K562 (cell line): ENCODE measurements at regions not wholly inside any gene's neighbourhood (a gene's known extent, or its start where the extent isn't known, plus 50 kb on each side); places are given as distances from the start of the nearest gene placed in this dataset.

Source experiments
- ATAC-seq: fragments of 200-7000 bp; cut with Tn5 transposase; 3 replicates; pipeline ENCODE4 v1.9.1; 2020; ENCODE audit warnings: moderate library complexity
- BruUV-seq: library from RNA; stranded (reverse); fragments of 400-500 nt; replicated peaks from 2 replicates; lab custom pipeline; 2021; lab: Mats Ljungman, UMichigan
- CTCF ChIA-PET: fragments of 300-600 bp; formaldehyde crosslinking; extraction: SDS; loops from one replicate; lab custom pipeline; 2021; ENCODE audit warnings: low intra/inter-chr PET ratio; lab: Yijun Ruan, JAX
- POLR2A ChIA-PET: fragments of 300-600, 350-650 bp; sonication (Branson Sonifier 250); formaldehyde crosslinking; extraction: SDS; loops from one replicate; lab custom pipeline; 2021; ENCODE audit warnings: antibody characterized with exemption, inconsistent platforms; lab: Yijun Ruan, JAX
- DNase-seq, 4 experiments: peaks; one replicate each; pipeline versions ENCODE4 v3.0.0 to v3.0.0-alpha.2; 2011 to 2018; ENCODE audit warnings: low spot score in 3 of 4, mixed read lengths in 3 of 4; ENCODE audit errors: extremely low read depth in 1 of 4
- FAIRE-seq: peaks from 2 replicates; lab custom pipeline; 2011; peaks lifted over from hg19 to GRCh38; lab: Jason Lieb, UNC
- H2AFZ ChIP-seq: 2 replicates; pipeline ENCODE4 v1.6.0; 2011; ENCODE audit warnings: low read depth, low read length, control low read depth, inconsistent platforms
- H3K27ac ChIP-seq: fragments of 200-600 bp; 3 replicates; pipeline ENCODE4 v1.8.0; 2011; ENCODE audit warnings: low read depth, mild to moderate bottlenecking, control low read depth, inconsistent platforms, low read length, moderate library complexity, mixed read lengths; ENCODE audit errors: extremely low read depth
- H3K27me3 ChIP-seq, 2 experiments: fragments of 300-600 bp in 1 of 2; 2 replicates in 1 of 2; 3 replicates in 1 of 2; pipeline versions ENCODE4 v1.6.0 to v1.8.0; 2011; ENCODE audit warnings: inconsistent platforms in 2 of 2, low read length in 2 of 2, mild to moderate bottlenecking in 1 of 2, mixed read lengths in 1 of 2, moderate library complexity in 1 of 2; ENCODE audit not compliant: control insufficient read depth in 2 of 2, insufficient read depth in 2 of 2
- H3K36me3 ChIP-seq: fragments of 300-600 bp; 3 replicates; pipeline ENCODE4 v1.8.0; 2011; ENCODE audit warnings: mild to moderate bottlenecking, low read length, inconsistent platforms; ENCODE audit not compliant: control insufficient read depth, insufficient read depth
- H3K4me1 ChIP-seq, 2 experiments: fragments of 200-600 bp in 1 of 2; replicated peaks in 1 of 2; 2 replicates in 1 of 2; 3 replicates in 1 of 2; pipeline versions ENCODE4 v1.5.1 to v1.8.0; 2011; ENCODE audit warnings: inconsistent platforms in 2 of 2, low read length in 2 of 2, mild to moderate bottlenecking in 1 of 2, mixed read lengths in 1 of 2, moderate library complexity in 1 of 2; ENCODE audit not compliant: control insufficient read depth in 2 of 2, insufficient read depth in 2 of 2
- H3K4me2 ChIP-seq: 2 replicates; pipeline ENCODE4 v1.6.1; 2011; ENCODE audit warnings: low read length, control low read depth, inconsistent platforms, mixed read lengths; ENCODE audit not compliant: insufficient read depth
- H3K4me3 ChIP-seq: fragments of 200-600 bp; sonication (generic), shearing (Covaris generic); 2 replicates; pipeline ENCODE4 v1.5.1; 2016; ENCODE audit warnings: control low read depth, inconsistent platforms
- H3K79me2 ChIP-seq: fragments of 200-600 bp; 3 replicates; pipeline ENCODE4 v1.8.0; 2011; ENCODE audit warnings: low read length, inconsistent platforms; ENCODE audit not compliant: control insufficient read depth, insufficient read depth
- H3K9ac ChIP-seq, 2 experiments: 2 replicates each; pipeline versions ENCODE4 v1.6.0 to v1.6.1; 2011; ENCODE audit warnings: low read depth in 2 of 2, low read length in 2 of 2, control low read depth in 1 of 2, inconsistent platforms in 1 of 2, mild to moderate bottlenecking in 1 of 2, mixed read lengths in 1 of 2; ENCODE audit not compliant: insufficient read depth in 1 of 2
- H3K9me1 ChIP-seq: one replicate; pipeline ENCODE4 v1.6.0; 2011; ENCODE audit warnings: inconsistent platforms, mild to moderate bottlenecking, low read length, moderate library complexity; ENCODE audit not compliant: control insufficient read depth, insufficient read depth
- H3K9me3 ChIP-seq: replicated peaks from 2 replicates; pipeline ENCODE4 v1.5.1; 2011; ENCODE audit warnings: low read depth, low read length, inconsistent platforms; ENCODE audit not compliant: control insufficient read depth, insufficient read depth
- H4K20me1 ChIP-seq: replicated peaks from 2 replicates; pipeline ENCODE4 v1.6.1; 2011; ENCODE audit warnings: low read length, inconsistent platforms, mixed read lengths; ENCODE audit not compliant: control insufficient read depth, insufficient read depth
- BCLAF1 ChIP-seq, 2 experiments: fragments of 450-650 bp in 1 of 2; IDR thresholded peaks; 2 replicates each; pipeline ENCODE4 v1.6.1; 2011 to 2017; ENCODE audit warnings: low read depth in 2 of 2, antibody characterized with exemption in 1 of 2, borderline replicate concordance in 1 of 2, low read length in 1 of 2, mild to moderate bottlenecking in 1 of 2, mixed read lengths in 1 of 2; ENCODE audit not compliant: control insufficient read depth in 1 of 2
- CBFB ChIP-seq: sonication (generic); formaldehyde crosslinking; IDR thresholded peaks from 2 replicates; pipeline ENCODE4 v1.4.0; 2020; ENCODE audit warnings: mild to moderate bottlenecking, missing genetic modification reagents
- CREB3 ChIP-seq: fragments of 450-650 bp; conservative IDR thresholded peaks from 2 replicates; pipeline ENCODE4 v1.6.1; 2016; ENCODE audit warnings: missing genetic modification characterization, low read depth, mild to moderate bottlenecking, missing compliant biosample characterization, moderate library complexity
- DEAF1 ChIP-seq: fragments of 450-650 bp; formaldehyde crosslinking; IDR thresholded peaks from 2 replicates; pipeline ENCODE4 v1.4.0; 2020; ENCODE audit warnings: mild to moderate bottlenecking, moderate library complexity
- DMBX1 ChIP-seq: fragments of 250-450 bp; sonication (Bioruptor Pico); IDR thresholded peaks from 2 replicates; pipeline ENCODE4 v1.8.0; 2022; ENCODE audit warnings: inconsistent platforms, mild to moderate bottlenecking, moderate library complexity, borderline replicate concordance
- FOXA3 ChIP-seq, 2 experiments: fragments of 450-650 bp in 1 of 2; sonication (generic) in 1 of 2; formaldehyde crosslinking; IDR thresholded peaks in 1 of 2; conservative IDR thresholded peaks in 1 of 2; 2 replicates each; pipeline versions ENCODE4 v1.4.0 to v1.8.0; 2020 to 2022; ENCODE audit warnings: mild to moderate bottlenecking in 2 of 2, missing genetic modification reagents in 1 of 2
- IRF2 ChIP-seq: sonication (generic); formaldehyde crosslinking; IDR thresholded peaks from 2 replicates; pipeline ENCODE4 v1.8.1; 2022; ENCODE audit warnings: mild to moderate bottlenecking, missing genetic modification reagents
- KDM1A ChIP-seq, 2 experiments: fragments of 450-650 bp; IDR thresholded peaks; 2 replicates each; pipeline ENCODE4 v1.6.1; 2016; ENCODE audit warnings: mild to moderate bottlenecking in 2 of 2
- KHSRP ChIP-seq: fragments of 450-650 bp; IDR thresholded peaks from 2 replicates; pipeline ENCODE4 v1.6.1; 2017
- MNT ChIP-seq, 2 experiments: fragments of 450-650 bp; conservative IDR thresholded peaks; 2 replicates each; pipeline ENCODE4 v1.6.1; 2017; ENCODE audit warnings: mild to moderate bottlenecking in 2 of 2, moderate library complexity in 2 of 2
- PPARD ChIP-seq: fragments of 250-450 bp; sonication (Bioruptor Pico); IDR thresholded peaks from 2 replicates; pipeline ENCODE4 v1.8.0; 2022; ENCODE audit warnings: inconsistent platforms, mild to moderate bottlenecking, moderate library complexity
- PTTG1 ChIP-seq: fragments of 450-650 bp; IDR thresholded peaks from 2 replicates; pipeline ENCODE4 v1.6.1; 2016; ENCODE audit warnings: low read depth, mild to moderate bottlenecking, missing genetic modification characterization, missing compliant biosample characterization
- RB1 ChIP-seq: fragments of 450-650 bp; IDR thresholded peaks from 2 replicates; pipeline ENCODE4 v1.6.1; 2017; ENCODE audit warnings: low read depth, mild to moderate bottlenecking
- ZNF175 ChIP-seq: fragments of 200-800 bp; sonication (Bioruptor generic); IDR thresholded peaks from 2 replicates; pipeline ENCODE4 v1.6.1; 2016; ENCODE audit warnings: low read depth, mild to moderate bottlenecking, missing genetic modification characterization, missing compliant biosample characterization
- ZZZ3 ChIP-seq: fragments of 450-650 bp; IDR thresholded peaks from 2 replicates; pipeline ENCODE4 v1.6.1; 2016; ENCODE audit warnings: antibody characterized with exemption, mild to moderate bottlenecking, moderate library complexity
- WGBS: fragments of 100-300 bp; shearing (Covaris generic); methylation state at CpG from one replicate; pipeline ENCODE4 v1.1.6; 2016; ENCODE audit warnings: low coverage, mixed read lengths; ENCODE audit not compliant: insufficient coverage; ENCODE audit errors: missing lambda C conversion rate; 5-methylcytosine and 5-hydroxymethylcytosine counted together
- in situ Hi-C: fragments of 300-500 bp; cut with MboI; formaldehyde crosslinking; loops from 4 replicates; pipeline ENCODE4 v1.15.0; 2018; ENCODE audit warnings: inconsistent platforms, mixed read lengths
- intact Hi-C: fragments of 100-400 bp; cut with micrococcal nuclease; formaldehyde crosslinking; loops from 2 replicates; pipeline ENCODE4 v1.14.2; 2022

GRCh38 chr20:4306206-4306605 is 57.1 kb upstream of the ADRA1D start:
- CTCF ChIA-PET = no interaction called here
- H3K9ac ChIP-seq = no peak overlapping the region
- no peak for FAIRE-seq

More at GRCh38 chr20:4306206-4306605, 57.1 kb upstream of the ADRA1D start:
- TF ChIP-seq IRF2 (CRISPR knock-in tag) (no peak), CBFB (CRISPR knock-in tag) (no peak), DEAF1 (CRISPR knock-in tag) (no peak), KHSRP (no peak), FOXA3 (CRISPR knock-in tag; conservative IDR thresholded peaks at IDR 0.05 in 1 of 2, IDR thresholded peaks at IDR 0.05 in 1 of 2) (no peak), CREB3 (tag) (no peak), PPARD (CRISPR knock-in tag) (no peak), DMBX1 (CRISPR knock-in tag) (no peak), ZZZ3 (no peak), MNT (conservative IDR thresholded peaks at IDR 0.05) (no peak), KDM1A (IDR thresholded peaks at IDR 0.05) (no peak), RB1 (no peak), ZNF175 (CRISPR knock-in tag) (no peak), PTTG1 (no peak), BCLAF1 (IDR thresholded peaks at IDR 0.05; ENCODE audit: borderline replicate concordance in 1 of 2, control insufficient read depth in 1 of 2, low read depth in 2 of 2, low read length in 1 of 2) (no peak)
- WGBS = 4% methylated on average over 2 of the region's 2 CpGs
- no peak for DNase-seq
- no peaks in the 10 kb centered on the region for H3K79me2 ChIP-seq
- H3K36me3 ChIP-seq = no peaks in the 10 kb centered on the region
- ATAC-seq = no peak
- no peaks in the 10 kb centered on the region for H4K20me1 ChIP-seq
- H3K4me3 ChIP-seq = no peak overlapping the region
- POLR2A ChIA-PET = interaction anchor here (0.7 kb wide), 1 partner anchor 172 kb away, joined by 3 read pairs; no protein-coding TSS in a partner anchor
- H3K4me2 ChIP-seq = no peak overlapping the region
- in situ Hi-C loops (no loop called here), intact Hi-C loops (no loop called here)
- H3K9me1 ChIP-seq = no peaks in the 10 kb centered on the region
- H3K27ac ChIP-seq = no peak overlapping the region
- no peaks in the 10 kb centered on the region; a peak in 1 of 5 replicates for H3K4me1 ChIP-seq
- H2AFZ ChIP-seq = no peak overlapping the region
- peaks cover 0 to 7% of the 10 kb centered on the region in 2 experiments; a peak in 2 of 5 replicates for H3K27me3 ChIP-seq
- BruUV-seq = no TSS peak
- H3K9me3 ChIP-seq = no peaks in the 10 kb centered on the region
